Astrocyte (in vitro differentiated cells and primary cell): ENCODE measurements at regions not wholly inside any gene's neighbourhood (a gene's known extent, or its start where the extent isn't known, plus 50 kb on each side); places are given as distances from the start of the nearest gene placed in this dataset.
A peak's percentile ranks its signal among the peaks of the same experiment; 100 is the strongest.

Experiments
- DNase-seq: peaks from one replicate; pipeline ENCODE4 v3.0.0-alpha.2; 2010; ENCODE audit warnings: low read depth
- FAIRE-seq: peaks from 2 replicates; lab custom pipeline; 2011; peaks lifted over from hg19 to GRCh38; lab: Jason Lieb, UNC
- H2AFZ ChIP-seq: 2 replicates; pipeline ENCODE4 v1.6.0; 2012; ENCODE audit warnings: low read depth, low read length, inconsistent platforms
- H3K27ac ChIP-seq: 2 replicates; pipeline ENCODE4 v1.5.1; 2011; ENCODE audit warnings: low read depth, low read length, inconsistent platforms
- H3K27me3 ChIP-seq: 2 replicates; pipeline ENCODE4 v1.6.0; 2011; ENCODE audit warnings: low read length, inconsistent platforms; ENCODE audit not compliant: insufficient read depth
- H3K36me3 ChIP-seq: 2 replicates; pipeline ENCODE4 v1.5.1; 2011; ENCODE audit warnings: low read length, inconsistent platforms; ENCODE audit not compliant: insufficient read depth
- H3K4me1 ChIP-seq: 2 replicates; pipeline ENCODE4 v1.5.1; 2011; ENCODE audit warnings: low read length, inconsistent platforms; ENCODE audit not compliant: insufficient read depth
- H3K4me2 ChIP-seq: 2 replicates; pipeline ENCODE4 v1.6.0; 2012; ENCODE audit warnings: low read length, inconsistent platforms
- H3K4me3 ChIP-seq: 2 replicates; pipeline ENCODE4 v1.5.1; 2011; ENCODE audit warnings: low read depth, mild to moderate bottlenecking, low read length, inconsistent platforms; ENCODE audit not compliant: insufficient read depth
- H3K79me2 ChIP-seq: 2 replicates; pipeline ENCODE4 v1.6.0; 2012; ENCODE audit warnings: mild to moderate bottlenecking, low read length, inconsistent platforms; ENCODE audit not compliant: insufficient read depth
- H3K9ac ChIP-seq: 2 replicates; pipeline ENCODE4 v1.6.0; 2012; ENCODE audit warnings: mild to moderate bottlenecking, low read length, inconsistent platforms
- H3K9me3 ChIP-seq: 2 replicates; pipeline ENCODE4 v1.5.1; 2012; ENCODE audit warnings: low read depth, mild to moderate bottlenecking, low read length, inconsistent platforms; ENCODE audit not compliant: insufficient read depth
- H4K20me1 ChIP-seq: 2 replicates; pipeline ENCODE4 v1.6.0; 2012; ENCODE audit warnings: low read length, inconsistent platforms; ENCODE audit not compliant: insufficient read depth
- H3K27ac Mint-ChIP-seq: one replicate; pipeline ENCODE4 v1.8.0; 2021; ENCODE audit warnings: mild to moderate bottlenecking, mixed read lengths; ENCODE audit not compliant: unreplicated experiment
- H3K27me3 Mint-ChIP-seq: one replicate; pipeline ENCODE4 v1.8.0; 2021; ENCODE audit warnings: low read depth, mixed read lengths; ENCODE audit not compliant: unreplicated experiment
- H3K36me3 Mint-ChIP-seq: one replicate; pipeline ENCODE4 v1.8.0; 2021; ENCODE audit warnings: low read depth, mixed read lengths; ENCODE audit not compliant: unreplicated experiment
- H3K4me1 Mint-ChIP-seq: one replicate; pipeline ENCODE4 v1.8.0; 2021; ENCODE audit warnings: low read depth, mixed read lengths; ENCODE audit not compliant: unreplicated experiment
- H3K4me3 Mint-ChIP-seq: one replicate; pipeline ENCODE4 v1.8.0; 2021; ENCODE audit warnings: mild to moderate bottlenecking, moderate library complexity, mixed read lengths; ENCODE audit not compliant: unreplicated experiment
- H3K9me3 Mint-ChIP-seq: one replicate; pipeline ENCODE4 v1.8.0; 2021; ENCODE audit warnings: mild to moderate bottlenecking, mixed read lengths; ENCODE audit not compliant: unreplicated experiment
- CTCF ChIP-seq: IDR thresholded peaks from 2 replicates; pipeline ENCODE4 v1.5.1; 2011; ENCODE audit warnings: low read depth, mild to moderate bottlenecking, inconsistent platforms, low read length, moderate library complexity; ENCODE audit not compliant: insufficient read depth
- EZH2 ChIP-seq: IDR thresholded peaks from 2 replicates; pipeline ENCODE4 v1.6.1; 2012; ENCODE audit warnings: mild to moderate bottlenecking, low read length, inconsistent platforms; ENCODE audit not compliant: insufficient read depth

GRCh38 chr18:26621161-26622026 lies 73.0 kb upstream of the KCTD1 start:
- DNase-seq (no peak), FAIRE-seq (no peak)
- Histone ChIP-seq H3K27me3 (no peaks in the 10 kb centered on the region), H3K4me1 (peaks cover 5% of the 10 kb centered on the region), H2AFZ (no peak overlapping the region), H4K20me1 (no peaks in the 10 kb centered on the region), H3K4me3 (no peak overlapping the region), H3K9ac (no peak overlapping the region), H3K79me2 (no peaks in the 10 kb centered on the region), H3K9me3 (peaks cover 4% of the 10 kb centered on the region), H3K36me3 (no peaks in the 10 kb centered on the region), H3K4me2 (no peak overlapping the region), H3K27ac (no peak overlapping the region)
- H3K27me3 Mint-ChIP-seq, result no peaks in the 10 kb centered on the region
- H3K4me1 Mint-ChIP-seq, result peaks cover 17% of the 10 kb centered on the region
- no peak overlapping the region for H3K27ac Mint-ChIP-seq
- peaks cover 23% of the 10 kb centered on the region for H3K9me3 Mint-ChIP-seq
- H3K4me3 Mint-ChIP-seq, result no peak overlapping the region
- peaks cover 6% of the 10 kb centered on the region for H3K36me3 Mint-ChIP-seq
- TF ChIP-seq EZH2 (no peak), CTCF (peak; percentile 42)

- Histone ChIP-seq H4K20me1 (no peaks in the 10 kb centered on the region), H3K27me3 (no peaks in the 10 kb centered on the region), H3K79me2 (no peaks in the 10 kb centered on the region), H3K4me3 (no peak overlapping the region), H3K9me3 (no peaks in the 10 kb centered on the region), H3K9ac (no peak overlapping the region), H3K4me2 (no peak overlapping the region), H3K27ac (no peak overlapping the region), H3K36me3 (no peaks in the 10 kb centered on the region), H2AFZ (no peak overlapping the region), H3K4me1 (peaks cover 9% of the 10 kb centered on the region)
- H3K36me3 Mint-ChIP-seq, result peaks cover 2% of the 10 kb centered on the region
- no peak overlapping the region for H3K4me3 Mint-ChIP-seq
- no peak overlapping the region for H3K27ac Mint-ChIP-seq
- peaks cover 11% of the 10 kb centered on the region for H3K9me3 Mint-ChIP-seq
- FAIRE-seq, result no peak
- H3K27me3 Mint-ChIP-seq, result no peaks in the 10 kb centered on the region
- peaks cover 23% of the 10 kb centered on the region for H3K4me1 Mint-ChIP-seq
- no peak for DNase-seq
- TF ChIP-seq EZH2 (no peak), CTCF (no peak)
Measured at GRCh38 chr18:26619350-26619749, 71.0 kb upstream of the KCTD1 start.

GRCh38 chr18:26618135-26618534 lies 69.8 kb upstream of the KCTD1 start:
- Histone ChIP-seq H3K4me2 (no peak overlapping the region), H3K27me3 (no peaks in the 10 kb centered on the region), H3K79me2 (no peaks in the 10 kb centered on the region), H3K4me1 (peaks cover 13% of the 10 kb centered on the region), H3K9ac (no peak overlapping the region), H3K9me3 (no peaks in the 10 kb centered on the region), H2AFZ (no peak overlapping the region), H3K4me3 (no peak overlapping the region), H3K36me3 (no peaks in the 10 kb centered on the region), H3K27ac (no peak overlapping the region), H4K20me1 (no peaks in the 10 kb centered on the region)
- H3K27ac Mint-ChIP-seq, result peak overlapping the region; percentile 82
- H3K36me3 Mint-ChIP-seq, result peaks cover 2% of the 10 kb centered on the region
- FAIRE-seq (no peak), DNase-seq (peak; percentile 12)
- H3K4me3 Mint-ChIP-seq, result no peak overlapping the region
- no peaks in the 10 kb centered on the region for H3K27me3 Mint-ChIP-seq
- H3K4me1 Mint-ChIP-seq, result peaks cover 28% of the 10 kb centered on the region
- H3K9me3 Mint-ChIP-seq, result peaks cover 4% of the 10 kb centered on the region
- TF ChIP-seq EZH2 (no peak), CTCF (no peak)
